PC-9 (cell line): ENCODE measurements at regions not wholly inside any gene's neighbourhood (a gene's known extent, or its start where the extent isn't known, plus 50 kb on each side); places are given as distances from the start of the nearest gene placed in this dataset.

ENCODE experiments used
- CTCF ChIP-seq: fragments of 200-600 bp; sonication (generic); conservative IDR thresholded peaks from 2 replicates; pipeline ENCODE4 v1.6.1; 2017; ENCODE audit warnings: mixed run types, antibody characterized with exemption, mild to moderate bottlenecking, moderate library complexity
- EZH2 ChIP-seq: fragments of 200-600 bp; sonication (generic); IDR thresholded peaks from 2 replicates; pipeline ENCODE4 v1.8.0; 2017; ENCODE audit warnings: antibody characterized with exemption, low read depth

- no peak for TF ChIP-seq CTCF
- TF ChIP-seq EZH2 = no peak
Observed at GRCh38 chr4:160928482-160928881, 1235.3 kb downstream of the FSTL5 start.
